GM18511 (cell line): ENCODE measurements at regions not wholly inside any gene's neighbourhood (a gene's known extent, or its start where the extent isn't known, plus 50 kb on each side); places are given as distances from the start of the nearest gene placed in this dataset.

Experiments
- ATAC-seq: cut with Tn5 transposase; IDR thresholded peaks from one replicate; pipeline ENCODE4 v1.9.1; 2021; ENCODE audit warnings: mild to moderate bottlenecking, moderate library complexity; ENCODE audit not compliant: unreplicated experiment

GRCh38 chr2:111219285-111219684 is 98.6 kb downstream of the BCL2L11 start:
- peak; percentile 91 for ATAC-seq

GRCh38 chr2:111219734-111220505 is 99.2 kb downstream of the BCL2L11 start:
- ATAC-seq = peak; percentile 2

- ATAC-seq = no peak
Observed at GRCh38 chr2:111220962-111221361, 100.2 kb downstream of the BCL2L11 start.

GRCh38 chr2:111221701-111222100 is 101.0 kb downstream of the BCL2L11 start:
- ATAC-seq = no peak

GRCh38 chr2:111222204-111222866 is 101.6 kb downstream of the BCL2L11 start:
- ATAC-seq = no peak

GRCh38 chr2:111225856-111226255 is 105.1 kb downstream of the BCL2L11 start:
- ATAC-seq = no peak

- ATAC-seq = no peak
Observed at GRCh38 chr2:111226876-111227700, 106.4 kb downstream of the BCL2L11 start.

GRCh38 chr2:111227716-111228141 is 107.0 kb downstream of the BCL2L11 start:
- no peak for ATAC-seq

- ATAC-seq = no peak
Observed at GRCh38 chr2:111231532-111232252, 111.0 kb downstream of the BCL2L11 start.

GRCh38 chr2:111235192-111236015 is 114.7 kb downstream of the BCL2L11 start:
- ATAC-seq = no peak

- ATAC-seq = no peak
Observed at GRCh38 chr2:111236025-111236424, 115.3 kb downstream of the BCL2L11 start.

GRCh38 chr2:111238296-111238695 is 117.6 kb downstream of the BCL2L11 start:
- ATAC-seq = no peak

GRCh38 chr2:111239107-111239506 is 118.4 kb downstream of the BCL2L11 start:
- ATAC-seq = peak; percentile 84

GRCh38 chr2:111239581-111240249 is 119.0 kb downstream of the BCL2L11 start:
- ATAC-seq = no peak

GRCh38 chr2:111243295-111243694 is 122.6 kb downstream of the BCL2L11 start:
- no peak for ATAC-seq

- no peak for ATAC-seq
Observed at GRCh38 chr2:111244864-111245263, 124.2 kb downstream of the BCL2L11 start.

GRCh38 chr2:111246620-111247061 is 125.9 kb downstream of the BCL2L11 start:
- no peak for ATAC-seq

GRCh38 chr2:111247491-111247890 is 126.8 kb downstream of the BCL2L11 start:
- no peak for ATAC-seq

GRCh38 chr2:111249806-111250205 is 129.1 kb downstream of the BCL2L11 start:
- no peak for ATAC-seq
